ENCODE measurements at regions not wholly inside any gene's neighbourhood (a gene's known extent, or its start where the extent isn't known, plus 50 kb on each side); places are given as distances from the start of the nearest gene placed in this dataset.

GRCh38 chr6:23591761-23592160 lies 534.3 kb upstream of the NRSN1 start:
- no peak for TF ChIP-seq CTCF (IDR thresholded peaks at IDR 0.05; ENCODE audit: insufficient read depth, low read depth, low read length)
- no peak for DNase-seq (ENCODE audit: low read depth)
- H3K4me3 ChIP-seq (ENCODE audit: low read depth, low read length): no peak overlapping the region

- no peak for DNase-seq (ENCODE audit: low read depth)
- no peak overlapping the region for H3K4me3 ChIP-seq (ENCODE audit: low read depth, low read length)
- no peak for TF ChIP-seq CTCF (IDR thresholded peaks at IDR 0.05; ENCODE audit: insufficient read depth, low read depth, low read length)
These were observed 525.9 kb upstream of the NRSN1 start for GRCh38 chr6:23600118-23600517.

DNA sequence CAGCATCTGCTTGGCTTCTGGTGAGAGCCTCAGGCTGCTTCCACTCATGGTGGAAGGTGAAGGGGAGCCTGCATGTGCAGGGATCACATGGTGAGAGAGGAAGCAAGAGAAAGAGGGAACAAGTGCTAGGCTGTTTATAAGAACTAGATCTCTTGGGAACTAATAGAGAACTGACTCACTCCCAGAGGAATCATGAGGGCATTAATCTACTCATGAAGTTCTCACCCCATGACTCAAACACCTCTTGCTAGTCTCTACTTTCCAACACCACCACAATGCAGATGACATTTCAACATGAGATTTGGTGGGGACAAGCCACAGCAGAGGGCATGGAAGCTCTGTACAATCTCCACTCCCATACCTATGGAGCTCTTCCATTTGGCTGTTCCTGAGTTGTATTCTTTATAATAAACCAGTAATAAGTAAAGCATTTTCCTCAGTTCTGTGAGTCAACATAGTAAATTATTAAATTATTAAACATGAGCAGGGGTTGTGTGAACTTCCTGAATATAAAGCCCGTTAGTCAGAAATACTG lies 524.1 kb upstream of the NRSN1 start:
- TF ChIP-seq CTCF (IDR thresholded peaks at IDR 0.05; ENCODE audit: insufficient read depth, low read depth, low read length): no peak
- H3K4me3 ChIP-seq (ENCODE audit: low read depth, low read length): no peak overlapping the region
- DNase-seq (ENCODE audit: low read depth): no peak

DNA sequence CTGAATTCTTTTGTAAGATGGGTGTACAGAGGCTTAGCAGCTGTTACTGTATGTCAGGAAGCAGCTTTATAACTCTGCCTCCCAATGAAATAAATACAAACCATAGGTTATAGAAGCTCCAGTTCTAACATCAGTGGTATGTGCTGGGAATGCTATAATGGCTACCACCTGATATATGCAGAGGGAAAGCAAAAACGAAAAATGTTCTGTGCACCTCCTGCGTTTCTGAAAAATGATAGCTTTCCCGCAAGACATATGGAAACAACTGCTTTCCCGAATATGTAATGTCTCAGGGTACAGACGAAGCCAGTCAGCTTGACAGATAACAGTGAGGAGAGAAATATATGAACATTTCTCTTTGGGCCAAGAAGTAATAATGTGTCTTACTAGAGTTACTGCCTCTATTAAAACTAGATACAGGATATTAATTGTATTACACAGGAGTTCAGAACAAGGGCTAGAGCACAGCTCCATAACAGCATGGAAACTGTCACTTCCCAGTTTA lies 517.0 kb upstream of the NRSN1 start:
- no peak for DNase-seq (ENCODE audit: low read depth)
- no peak for TF ChIP-seq CTCF (IDR thresholded peaks at IDR 0.05; ENCODE audit: insufficient read depth, low read depth, low read length)

GRCh38 chr6:23611776-23612381 lies 514.1 kb upstream of the NRSN1 start:
- no peak for TF ChIP-seq CTCF (IDR thresholded peaks at IDR 0.05; ENCODE audit: insufficient read depth, low read depth, low read length)
- no peak for DNase-seq (ENCODE audit: low read depth)
- no peak overlapping the region for H3K4me3 ChIP-seq (ENCODE audit: low read depth, low read length)

More for the DNA sequence above, 517.0 kb upstream of the NRSN1 start:
- H3K4me3 ChIP-seq (ENCODE audit: low read depth, low read length): no peak overlapping the region

GRCh38 chr6:23618366-23618765 lies 507.6 kb upstream of the NRSN1 start:
- H3K4me3 ChIP-seq (ENCODE audit: low read depth, low read length): no peak overlapping the region
- no peak for DNase-seq (ENCODE audit: low read depth)
- TF ChIP-seq CTCF (IDR thresholded peaks at IDR 0.05; ENCODE audit: insufficient read depth, low read depth, low read length): no peak

All from fibroblast of villous mesenchyme (primary cell).